ENCODE measurements at regions not wholly inside any gene's neighbourhood (a gene's known extent, or its start where the extent isn't known, plus 50 kb on each side); places are given as distances from the start of the nearest gene placed in this dataset.

GRCh38 chr12:5251092-5251491 is 180.8 kb upstream of the NTF3 start:
- H3K27ac ChIP-seq = no peak overlapping the region
- TF ChIP-seq, protein P1, sequence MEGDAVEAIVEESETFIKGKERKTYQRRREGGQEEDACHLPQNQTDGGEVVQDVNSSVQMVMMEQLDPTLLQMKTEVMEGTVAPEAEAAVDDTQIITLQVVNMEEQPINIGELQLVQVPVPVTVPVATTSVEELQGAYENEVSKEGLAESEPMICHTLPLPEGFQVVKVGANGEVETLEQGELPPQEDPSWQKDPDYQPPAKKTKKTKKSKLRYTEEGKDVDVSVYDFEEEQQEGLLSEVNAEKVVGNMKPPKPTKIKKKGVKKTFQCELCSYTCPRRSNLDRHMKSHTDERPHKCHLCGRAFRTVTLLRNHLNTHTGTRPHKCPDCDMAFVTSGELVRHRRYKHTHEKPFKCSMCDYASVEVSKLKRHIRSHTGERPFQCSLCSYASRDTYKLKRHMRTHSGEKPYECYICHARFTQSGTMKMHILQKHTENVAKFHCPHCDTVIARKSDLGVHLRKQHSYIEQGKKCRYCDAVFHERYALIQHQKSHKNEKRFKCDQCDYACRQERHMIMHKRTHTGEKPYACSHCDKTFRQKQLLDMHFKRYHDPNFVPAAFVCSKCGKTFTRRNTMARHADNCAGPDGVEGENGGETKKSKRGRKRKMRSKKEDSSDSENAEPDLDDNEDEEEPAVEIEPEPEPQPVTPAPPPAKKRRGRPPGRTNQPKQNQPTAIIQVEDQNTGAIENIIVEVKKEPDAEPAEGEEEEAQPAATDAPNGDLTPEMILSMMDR (conservative IDR thresholded peaks at IDR 0.05) = no peak
- TF ChIP-seq ZFX (IDR thresholded peaks at IDR 0.05) = no peak

DNA sequence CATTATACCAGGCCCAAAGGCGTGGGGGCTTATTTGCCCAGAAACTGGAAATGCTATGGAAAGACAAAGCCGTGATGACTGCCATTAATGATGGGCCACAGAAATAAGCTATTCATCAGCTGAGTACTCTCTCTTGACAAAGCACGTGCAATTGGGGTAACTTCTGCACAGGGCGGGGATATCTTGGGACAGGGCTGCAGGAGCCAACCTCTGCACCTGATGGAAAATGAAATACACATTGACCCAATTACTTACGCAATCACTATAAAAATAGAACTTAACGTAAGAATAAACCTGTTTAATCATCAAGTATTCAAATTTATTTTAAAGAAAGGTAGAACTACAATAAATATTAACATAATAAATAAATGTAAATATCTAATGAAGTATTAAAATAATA is 180.1 kb upstream of the NTF3 start:
- no peak overlapping the region for H3K27ac ChIP-seq
- TF ChIP-seq ZFX (IDR thresholded peaks at IDR 0.05) = no peak
- TF ChIP-seq, protein P1 (conservative IDR thresholded peaks at IDR 0.05) = no peak

GRCh38 chr12:5254703-5255102 is 177.2 kb upstream of the NTF3 start:
- no peak overlapping the region for H3K27ac ChIP-seq
- TF ChIP-seq ZFX (IDR thresholded peaks at IDR 0.05) = no peak
- TF ChIP-seq, protein P1 (conservative IDR thresholded peaks at IDR 0.05) = no peak

GRCh38 chr12:5257763-5258495 is 174.0 kb upstream of the NTF3 start:
- no peak overlapping the region for H3K27ac ChIP-seq
- TF ChIP-seq, protein P1 (conservative IDR thresholded peaks at IDR 0.05) = no peak
- TF ChIP-seq ZFX (IDR thresholded peaks at IDR 0.05) = no peak

GRCh38 chr12:5258498-5258897 is 173.4 kb upstream of the NTF3 start:
- TF ChIP-seq, protein P1 (conservative IDR thresholded peaks at IDR 0.05) = no peak
- no peak for TF ChIP-seq ZFX (IDR thresholded peaks at IDR 0.05)
- no peak overlapping the region for H3K27ac ChIP-seq

DNA sequence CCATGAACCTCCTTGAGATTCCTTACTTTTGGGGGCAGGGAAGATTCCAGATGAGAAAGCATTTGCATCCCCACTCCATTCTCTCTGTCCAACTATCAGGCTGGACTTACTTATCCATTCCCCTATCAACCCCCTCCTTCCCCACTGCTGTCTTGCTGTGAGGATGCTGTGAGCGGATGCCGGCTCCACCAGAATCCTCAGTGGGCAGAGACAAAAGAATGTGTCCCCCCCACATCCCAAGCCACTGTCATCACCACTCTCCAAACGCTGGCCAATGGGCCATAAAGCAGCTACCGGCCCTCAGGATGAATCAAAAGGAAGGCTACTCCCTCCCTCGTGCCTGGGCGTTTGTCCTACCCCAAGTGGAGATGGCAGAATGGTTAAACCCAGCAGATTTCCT is 173.0 kb upstream of the NTF3 start:
- no peak overlapping the region for H3K27ac ChIP-seq
- TF ChIP-seq, protein P1 (conservative IDR thresholded peaks at IDR 0.05) = no peak
- TF ChIP-seq ZFX (IDR thresholded peaks at IDR 0.05) = no peak

DNA sequence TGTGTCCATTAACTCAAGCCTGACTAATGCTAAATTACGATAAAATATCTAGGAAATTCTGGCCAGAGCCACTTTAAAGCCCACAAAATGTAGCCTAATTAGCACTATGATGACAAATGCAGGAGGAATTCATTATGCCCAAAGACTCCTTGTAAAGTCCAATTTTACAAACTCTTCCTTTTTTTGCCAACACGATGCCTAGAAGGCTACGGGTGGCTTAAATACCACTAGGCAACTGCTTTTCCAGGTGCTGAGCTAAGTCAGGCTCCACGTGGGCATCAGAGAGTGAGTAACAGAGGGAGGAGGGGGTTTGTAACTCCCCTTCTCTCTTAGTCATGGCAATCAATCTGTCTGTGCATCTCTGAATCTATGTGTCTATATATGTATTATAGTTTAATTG is 172.4 kb upstream of the NTF3 start:
- H3K27ac ChIP-seq = no peak overlapping the region
- TF ChIP-seq ZFX (IDR thresholded peaks at IDR 0.05) = no peak
- TF ChIP-seq, protein P1 (conservative IDR thresholded peaks at IDR 0.05) = no peak

Measured in C4-2B (cell line).